GM18499 (cell line): ENCODE measurements at regions not wholly inside any gene's neighbourhood (a gene's known extent, or its start where the extent isn't known, plus 50 kb on each side); places are given as distances from the start of the nearest gene placed in this dataset.

Source experiments
- ATAC-seq: cut with Tn5 transposase; IDR thresholded peaks from one replicate; pipeline ENCODE4 v1.9.1; 2021; ENCODE audit warnings: moderate number of reproducible peaks; ENCODE audit not compliant: insufficient read depth, unreplicated experiment

- ATAC-seq: no peak
Observed at GRCh38 chr4:31086756-31087330, 366.7 kb downstream of the PCDH7 start.

- ATAC-seq: no peak
Observed at GRCh38 chr4:31088600-31089230, 368.5 kb downstream of the PCDH7 start.

GRCh38 chr4:31089815-31090214 is 369.6 kb downstream of the PCDH7 start:
- ATAC-seq: no peak

GRCh38 chr4:31094474-31094873 is 374.3 kb downstream of the PCDH7 start:
- ATAC-seq: no peak

- ATAC-seq: no peak
Observed at GRCh38 chr4:31097999-31098398, 377.8 kb downstream of the PCDH7 start.

- ATAC-seq: no peak
Observed at GRCh38 chr4:31100536-31100935, 380.4 kb downstream of the PCDH7 start.

GRCh38 chr4:31104043-31104442 is 383.9 kb downstream of the PCDH7 start:
- ATAC-seq: no peak

- no peak for ATAC-seq
Observed at GRCh38 chr4:31104577-31104976, 384.4 kb downstream of the PCDH7 start.

- no peak for ATAC-seq
Observed at GRCh38 chr4:31106419-31106818, 386.2 kb downstream of the PCDH7 start.

GRCh38 chr4:31107362-31107761 is 387.2 kb downstream of the PCDH7 start:
- no peak for ATAC-seq

GRCh38 chr4:31108762-31109161 is 388.6 kb downstream of the PCDH7 start:
- ATAC-seq: no peak

- no peak for ATAC-seq
Observed at GRCh38 chr4:31111790-31112189, 391.6 kb downstream of the PCDH7 start.

- no peak for ATAC-seq
Observed at GRCh38 chr4:31114816-31115215, 394.6 kb downstream of the PCDH7 start.

- ATAC-seq: no peak
Observed at GRCh38 chr4:31124008-31124585, 403.9 kb downstream of the PCDH7 start.

GRCh38 chr4:31125061-31125460 is 404.9 kb downstream of the PCDH7 start:
- no peak for ATAC-seq

GRCh38 chr4:31125496-31125895 is 405.3 kb downstream of the PCDH7 start:
- no peak for ATAC-seq

GRCh38 chr4:31126881-31127398 is 406.8 kb downstream of the PCDH7 start:
- ATAC-seq: no peak

- ATAC-seq: no peak
Observed at GRCh38 chr4:31130930-31131329, 410.8 kb downstream of the PCDH7 start.

GRCh38 chr4:31134720-31135119 is 414.6 kb downstream of the PCDH7 start:
- no peak for ATAC-seq

GRCh38 chr4:31139767-31140166 is 419.6 kb downstream of the PCDH7 start:
- no peak for ATAC-seq

- ATAC-seq: no peak
Observed at GRCh38 chr4:31141095-31141831, 421.1 kb downstream of the PCDH7 start.
